DND-41 (cell line): ENCODE measurements at regions not wholly inside any gene's neighbourhood (a gene's known extent, or its start where the extent isn't known, plus 50 kb on each side); places are given as distances from the start of the nearest gene placed in this dataset.

Source experiments
- ATAC-seq: fragments of 200-7000 bp; cut with Tn5 transposase; 3 replicates; pipeline ENCODE4 v1.9.1; 2021; ENCODE audit warnings: low read depth; ENCODE audit not compliant: insufficient read depth
- DNase-seq: peaks from one replicate; pipeline ENCODE4 v3.0.0-alpha.2; 2020
- H2AFZ ChIP-seq: 2 replicates; pipeline ENCODE4 v1.6.0; 2012; ENCODE audit warnings: low read depth, low read length
- H3K27ac ChIP-seq: 2 replicates; pipeline ENCODE4 v1.5.1; 2012; ENCODE audit warnings: low read length, inconsistent platforms
- H3K27me3 ChIP-seq: fragments of 200-600 bp; sonication (generic); 2 replicates; pipeline ENCODE4 v1.6.0; 2012; ENCODE audit warnings: low read length, mild to moderate bottlenecking, inconsistent platforms; ENCODE audit not compliant: insufficient read depth, poor library complexity
- H3K36me3 ChIP-seq: 2 replicates; pipeline ENCODE4 v1.5.1; 2012; ENCODE audit warnings: low read length, inconsistent platforms; ENCODE audit not compliant: insufficient read depth
- H3K4me1 ChIP-seq: 2 replicates; pipeline ENCODE4 v1.5.1; 2012; ENCODE audit warnings: mild to moderate bottlenecking, low read length; ENCODE audit not compliant: insufficient read depth
- H3K4me2 ChIP-seq: 2 replicates; pipeline ENCODE4 v1.6.0; 2012; ENCODE audit warnings: mild to moderate bottlenecking, moderate library complexity, low read length, inconsistent platforms; ENCODE audit not compliant: insufficient read depth
- H3K4me3 ChIP-seq, 2 experiments: fragments of 200-600 bp in 1 of 2; shearing (Covaris generic) in 1 of 2; 2 replicates each; pipeline ENCODE4 v1.5.1; 2012 to 2016; ENCODE audit warnings: inconsistent platforms in 2 of 2, low read length in 2 of 2, mild to moderate bottlenecking in 2 of 2, low read depth in 1 of 2, moderate library complexity in 1 of 2
- H3K79me2 ChIP-seq: 2 replicates; pipeline ENCODE4 v1.6.0; 2012; ENCODE audit warnings: low read length, inconsistent platforms; ENCODE audit not compliant: insufficient read depth
- H3K9ac ChIP-seq: 2 replicates; pipeline ENCODE4 v1.6.0; 2012; ENCODE audit warnings: low read depth, mild to moderate bottlenecking, inconsistent platforms, low read length, moderate library complexity
- H3K9me3 ChIP-seq: 2 replicates; pipeline ENCODE4 v1.5.1; 2012; ENCODE audit warnings: low read length, moderate library complexity, mild to moderate bottlenecking, inconsistent platforms; ENCODE audit not compliant: insufficient read depth, severe bottlenecking
- H4K20me1 ChIP-seq: 2 replicates; pipeline ENCODE4 v1.6.0; 2012; ENCODE audit warnings: low read length; ENCODE audit not compliant: insufficient read depth
- CTCF ChIP-seq: IDR thresholded peaks from 2 replicates; pipeline ENCODE4 v1.5.1; 2012; ENCODE audit warnings: borderline replicate concordance, low read length, moderate library complexity, mild to moderate bottlenecking; ENCODE audit not compliant: poor library complexity, severe bottlenecking; ENCODE audit errors: extremely low read depth
- EZH2 ChIP-seq: IDR thresholded peaks from 3 replicates; pipeline ENCODE4 v1.6.1; 2012; ENCODE audit warnings: borderline replicate concordance, low read depth, mild to moderate bottlenecking, moderate library complexity, low read length, inconsistent platforms; ENCODE audit not compliant: severe bottlenecking

- Histone ChIP-seq H2AFZ (no peak overlapping the region), H3K79me2 (no peaks in the 10 kb centered on the region), H3K27ac (no peak overlapping the region), H3K27me3 (peaks cover 4% of the 10 kb centered on the region), H4K20me1 (no peaks in the 10 kb centered on the region), H3K9me3 (peaks cover 7% of the 10 kb centered on the region), H3K4me2 (no peak overlapping the region), H3K4me1 (no peaks in the 10 kb centered on the region), H3K4me3 (no peak overlapping the region), H3K9ac (no peak overlapping the region), H3K36me3 (no peaks in the 10 kb centered on the region)
- DNase-seq (no peak), ATAC-seq (no peak)
- TF ChIP-seq EZH2 (no peak), CTCF (no peak)
Measured at GRCh38 chr12:19031032-19031431, 98.5 kb upstream of the PLEKHA5 start.

GRCh38 chr12:19032826-19033225 is 96.7 kb upstream of the PLEKHA5 start:
- Histone ChIP-seq H3K79me2 (no peaks in the 10 kb centered on the region), H3K9ac (no peak overlapping the region), H3K4me3 (no peak overlapping the region), H3K4me1 (no peaks in the 10 kb centered on the region), H3K36me3 (no peaks in the 10 kb centered on the region), H3K27me3 (peaks cover under 1% of the 10 kb centered on the region), H3K9me3 (peaks cover 7% of the 10 kb centered on the region), H2AFZ (no peak overlapping the region), H4K20me1 (no peaks in the 10 kb centered on the region), H3K4me2 (no peak overlapping the region), H3K27ac (no peak overlapping the region)
- ATAC-seq, result no peak
- DNase-seq, result no peak
- TF ChIP-seq CTCF (no peak), EZH2 (no peak)

- no peak for TF ChIP-seq CTCF
- TF ChIP-seq EZH2, result no peak
- DNase-seq (no peak), ATAC-seq (no peak)
- Histone ChIP-seq H2AFZ (no peak overlapping the region), H3K27me3 (peaks cover 4% of the 10 kb centered on the region), H3K9ac (no peak overlapping the region), H3K4me2 (no peak overlapping the region), H3K4me3 (no peak overlapping the region), H3K4me1 (no peaks in the 10 kb centered on the region), H3K79me2 (no peaks in the 10 kb centered on the region), H3K36me3 (no peaks in the 10 kb centered on the region), H3K27ac (no peak overlapping the region), H4K20me1 (no peaks in the 10 kb centered on the region), H3K9me3 (peaks cover 7% of the 10 kb centered on the region)
Measured at GRCh38 chr12:19033244-19033643, 96.3 kb upstream of the PLEKHA5 start.

- Histone ChIP-seq H3K9me3 (peaks cover 7% of the 10 kb centered on the region), H3K79me2 (no peaks in the 10 kb centered on the region), H2AFZ (no peak overlapping the region), H4K20me1 (no peaks in the 10 kb centered on the region), H3K4me2 (no peak overlapping the region), H3K27ac (no peak overlapping the region), H3K4me1 (no peaks in the 10 kb centered on the region), H3K4me3 (no peak overlapping the region), H3K36me3 (no peaks in the 10 kb centered on the region), H3K27me3 (peaks cover 7% of the 10 kb centered on the region), H3K9ac (no peak overlapping the region)
- no peak for ATAC-seq
- DNase-seq, result no peak
- TF ChIP-seq CTCF (no peak), EZH2 (no peak)
Measured at GRCh38 chr12:19034937-19035336, 94.6 kb upstream of the PLEKHA5 start.
